ENCODE measurements at regions not wholly inside any gene's neighbourhood (a gene's known extent, or its start where the extent isn't known, plus 50 kb on each side); places are given as distances from the start of the nearest gene placed in this dataset.

- DNase-seq: no peak
Observed at GRCh38 chrX:69221239-69222102, 56.2 kb upstream of the PJA1 start.

DNA sequence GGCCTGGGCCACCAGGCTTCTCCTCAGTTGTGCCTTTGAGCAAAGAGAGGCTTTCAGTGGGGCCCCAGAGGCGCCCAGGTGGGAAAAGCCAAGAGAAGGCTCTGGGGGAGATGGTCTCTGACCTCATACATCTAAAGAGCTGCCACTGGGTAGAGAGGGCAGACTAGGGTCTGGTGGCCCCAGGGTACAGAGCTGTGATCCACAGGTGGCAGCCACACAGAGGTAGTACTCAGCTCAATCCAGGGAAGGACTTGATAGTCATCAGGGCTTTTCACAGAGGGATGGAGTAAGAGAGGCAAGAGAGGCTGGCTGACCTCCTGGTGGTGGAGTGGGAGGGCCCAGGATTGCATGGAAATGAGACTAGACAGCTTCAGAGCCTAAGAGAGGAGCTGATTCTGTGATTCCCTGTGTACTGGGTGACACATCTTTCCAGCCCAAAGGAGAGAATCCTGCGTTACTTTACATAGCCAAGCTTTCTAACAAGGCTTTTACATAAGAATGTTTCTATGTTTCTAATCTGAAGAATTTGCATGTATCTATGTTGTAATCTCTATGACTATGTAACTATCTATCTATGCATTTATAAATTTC lies 53.2 kb upstream of the PJA1 start:
- no peak for DNase-seq

DNA sequence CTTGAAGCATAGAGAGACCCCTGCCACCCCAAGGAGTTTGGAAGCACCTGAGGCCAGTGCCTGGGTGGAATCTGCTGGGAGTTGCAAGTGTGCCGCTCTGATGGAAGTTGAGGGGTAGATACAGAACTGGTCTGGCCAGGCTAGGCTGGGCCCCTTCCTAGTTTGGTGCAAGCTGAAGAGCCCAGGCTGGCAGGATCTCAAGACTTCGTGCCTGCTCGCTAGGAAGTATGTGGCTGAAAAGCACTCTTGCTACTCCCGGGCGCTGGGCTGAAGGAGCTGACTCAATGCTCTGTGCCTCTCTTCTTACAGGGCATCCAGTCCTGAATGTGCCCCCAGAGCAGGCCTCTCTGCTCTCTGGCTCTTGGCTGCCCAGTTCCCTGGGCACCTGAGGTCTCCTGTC lies 51.7 kb upstream of the PJA1 start:
- DNase-seq: no peak

GRCh38 chrX:69216446-69216845 lies 51.2 kb upstream of the PJA1 start:
- DNase-seq: no peak

GRCh38 chrX:69215161-69215875 lies 50.1 kb upstream of the PJA1 start:
- DNase-seq: no peak

Measured in activated gamma-delta T cell treated with Interleukin-2 at 50 U/mL for 16 hours (primary cell).